WTC11 (cell line): ENCODE measurements at regions not wholly inside any gene's neighbourhood (a gene's known extent, or its start where the extent isn't known, plus 50 kb on each side); places are given as distances from the start of the nearest gene placed in this dataset.
A peak's percentile ranks its signal among the peaks of the same experiment; 100 is the strongest.

Experiments
- ATAC-seq: fragments of 200-7000 bp; cut with Tn5 transposase; 2 replicates; pipeline ENCODE4 v1.10.0; 2021; ENCODE audit warnings: mild to moderate bottlenecking, moderate library complexity
- CTCF ChIA-PET: fragments of 300-600 bp; sonication (Branson Sonifier 250); formaldehyde crosslinking; loops from one replicate; lab custom pipeline; 2021; ENCODE audit warnings: antibody characterized with exemption; lab: Charles Lee
- POLR2A ChIA-PET: fragments of 350-600 bp; sonication (Branson Sonifier 250); formaldehyde crosslinking; loops from one replicate; lab custom pipeline; 2021; ENCODE audit warnings: antibody characterized with exemption; lab: Charles Lee
- DNase-seq: peaks from one replicate; pipeline ENCODE4 v3.0.0; 2021; ENCODE audit warnings: low spot score
- H3K27ac Mint-ChIP-seq: 2 replicates; pipeline ENCODE4 v1.8.0; 2021; ENCODE audit warnings: mixed read lengths
- H3K27me3 Mint-ChIP-seq: 2 replicates; pipeline ENCODE4 v1.8.0; 2021; ENCODE audit warnings: low read depth, mild to moderate bottlenecking, moderate library complexity, mixed read lengths
- H3K36me3 Mint-ChIP-seq: 2 replicates; pipeline ENCODE4 v1.8.0; 2021; ENCODE audit warnings: mixed read lengths
- H3K4me1 Mint-ChIP-seq: 2 replicates; pipeline ENCODE4 v1.8.0; 2022; ENCODE audit warnings: mixed read lengths
- H3K4me3 Mint-ChIP-seq: 2 replicates; pipeline ENCODE4 v1.8.0; 2021; ENCODE audit warnings: mild to moderate bottlenecking, moderate library complexity, mixed read lengths
- H3K9me3 Mint-ChIP-seq: 2 replicates; pipeline ENCODE4 v1.8.0; 2021; ENCODE audit warnings: mixed read lengths
- ATF1 ChIP-seq: sonication (generic); formaldehyde crosslinking; IDR thresholded peaks from 2 replicates; pipeline ENCODE4 v1.8.1; 2023; ENCODE audit warnings: mild to moderate bottlenecking, moderate library complexity, missing genetic modification reagents
- ATF3 ChIP-seq: sonication (generic); formaldehyde crosslinking; conservative IDR thresholded peaks from 2 replicates; pipeline ENCODE4 v1.8.1; 2022; ENCODE audit warnings: mild to moderate bottlenecking, missing genetic modification reagents
- FOXJ3 ChIP-seq: sonication (generic); formaldehyde crosslinking; IDR thresholded peaks from 2 replicates; pipeline ENCODE4 v1.9.0; 2021; ENCODE audit warnings: missing genetic modification reagents, mild to moderate bottlenecking, borderline replicate concordance
- IRF2 ChIP-seq: sonication (generic); formaldehyde crosslinking; IDR thresholded peaks from 2 replicates; pipeline ENCODE4 v1.8.0; 2022; ENCODE audit warnings: low read depth, missing genetic modification reagents, borderline replicate concordance
- JUN ChIP-seq: sonication (generic); formaldehyde crosslinking; IDR thresholded peaks from 2 replicates; pipeline ENCODE4 v1.8.0; 2023; ENCODE audit warnings: mild to moderate bottlenecking, missing genetic modification reagents
- NFE2L1 ChIP-seq: sonication (generic); formaldehyde crosslinking; IDR thresholded peaks from 2 replicates; pipeline ENCODE4 v1.8.1; 2023; ENCODE audit warnings: missing genetic modification reagents
- NR1H2 ChIP-seq: sonication (generic); formaldehyde crosslinking; IDR thresholded peaks from 2 replicates; pipeline ENCODE4 v1.9.0; 2021; ENCODE audit warnings: mild to moderate bottlenecking, moderate library complexity, missing genetic modification reagents
- NR3C1 ChIP-seq: sonication (generic); formaldehyde crosslinking; conservative IDR thresholded peaks from 2 replicates; pipeline ENCODE4 v1.8.1; 2023; ENCODE audit warnings: low read depth, mild to moderate bottlenecking, missing genetic modification reagents
- OVOL2 ChIP-seq: fragments of 250-450 bp; sonication (Bioruptor Pico); IDR thresholded peaks from 2 replicates; pipeline ENCODE4 v1.9.0; 2021; ENCODE audit warnings: mild to moderate bottlenecking, borderline replicate concordance
- PREB ChIP-seq: sonication (generic); formaldehyde crosslinking; IDR thresholded peaks from 2 replicates; pipeline ENCODE4 v1.8.1; 2022; ENCODE audit warnings: mild to moderate bottlenecking, missing genetic modification reagents, moderate library complexity, borderline replicate concordance
- RORB ChIP-seq: fragments of 250-450 bp; sonication (Bioruptor Pico); IDR thresholded peaks from 2 replicates; pipeline ENCODE4 v1.9.0; 2021; ENCODE audit warnings: mild to moderate bottlenecking
- SMAD4 ChIP-seq: sonication (generic); formaldehyde crosslinking; IDR thresholded peaks from 2 replicates; pipeline ENCODE4 v1.8.0; 2022; ENCODE audit warnings: mild to moderate bottlenecking, missing genetic modification reagents
- USF2 ChIP-seq: sonication (generic); formaldehyde crosslinking; IDR thresholded peaks from 2 replicates; pipeline ENCODE4 v1.8.1; 2023; ENCODE audit warnings: mild to moderate bottlenecking, missing genetic modification reagents, moderate library complexity
- ZBTB21 ChIP-seq: sonication (generic); formaldehyde crosslinking; IDR thresholded peaks from 2 replicates; pipeline ENCODE4 v1.8.1; 2023; ENCODE audit warnings: mild to moderate bottlenecking, missing genetic modification reagents, borderline replicate concordance
- ZBTB43 ChIP-seq: sonication (generic); formaldehyde crosslinking; IDR thresholded peaks from 2 replicates; pipeline ENCODE4 v1.8.1; 2023; ENCODE audit warnings: mild to moderate bottlenecking, missing genetic modification reagents
- ZNF121 ChIP-seq: sonication (generic); formaldehyde crosslinking; IDR thresholded peaks from 2 replicates; pipeline ENCODE4 v1.8.0; 2023; ENCODE audit warnings: missing genetic modification reagents
- ZNF138 ChIP-seq: sonication (generic); formaldehyde crosslinking; conservative IDR thresholded peaks from 2 replicates; pipeline ENCODE4 v1.8.1; 2022; ENCODE audit warnings: mild to moderate bottlenecking, moderate library complexity, missing genetic modification reagents
- ZNF219 ChIP-seq: sonication (generic); formaldehyde crosslinking; IDR thresholded peaks from 2 replicates; pipeline ENCODE4 v1.8.0; 2023; ENCODE audit warnings: missing genetic modification reagents, mild to moderate bottlenecking, borderline replicate concordance
- ZNF263 ChIP-seq: sonication (generic); formaldehyde crosslinking; IDR thresholded peaks from 2 replicates; pipeline ENCODE4 v1.8.1; 2022; ENCODE audit warnings: low read depth, mild to moderate bottlenecking, moderate library complexity, missing genetic modification reagents
- ZNF396 ChIP-seq: fragments of 250-450 bp; sonication (Bioruptor Pico); IDR thresholded peaks from 2 replicates; pipeline ENCODE4 v1.8.0; 2021; ENCODE audit warnings: mild to moderate bottlenecking, moderate library complexity, borderline replicate concordance
- ZNF416 ChIP-seq: fragments of 250-450 bp; sonication (Bioruptor Pico); IDR thresholded peaks from 2 replicates; pipeline ENCODE4 v1.9.0; 2021; ENCODE audit warnings: mild to moderate bottlenecking, inconsistent platforms

- ChIA-PET CTCF (no interaction called here), POLR2A (no interaction called here)
- no peak for DNase-seq
- TF ChIP-seq PREB (CRISPR knock-in tag) (no peak), ZNF219 (CRISPR knock-in tag) (no peak), ZNF416 (no peak), IRF2 (no peak), JUN (CRISPR knock-in tag) (no peak), OVOL2 (no peak), RORB (CRISPR knock-in tag) (no peak), NR3C1 (no peak), ZBTB43 (CRISPR knock-in tag) (no peak), SMAD4 (CRISPR knock-in tag) (no peak)
- no peak for ATAC-seq
- Mint-ChIP-seq H3K4me1 (no peaks in the 10 kb centered on the region), H3K4me3 (no peak overlapping the region), H3K27ac (no peak overlapping the region), H3K27me3 (peaks cover 4% of the 10 kb centered on the region; the same call in 1 of the 2 replicates), H3K9me3 (peaks cover 22% of the 10 kb centered on the region), H3K36me3 (peaks cover 7% of the 10 kb centered on the region)
Observed at GRCh38 chr4:136725286-136726081, 806.8 kb downstream of the PCDH18 start.

- TF ChIP-seq ZNF138 (CRISPR knock-in tag), result no peak
- TF ChIP-seq PREB (CRISPR knock-in tag), result no peak
- no peak for TF ChIP-seq ATF3 (CRISPR knock-in tag)
- no peak for TF ChIP-seq NR1H2 (CRISPR knock-in tag)
- no peak for TF ChIP-seq ATF1
- TF ChIP-seq ZBTB21 (CRISPR knock-in tag), result no peak
- no peak for TF ChIP-seq FOXJ3 (CRISPR knock-in tag)
- TF ChIP-seq ZNF263, result no peak
- no peak for TF ChIP-seq ZNF219 (CRISPR knock-in tag)
- no peak for TF ChIP-seq ZNF121 (CRISPR knock-in tag)
- no peak for TF ChIP-seq USF2 (CRISPR knock-in tag)
- no peak for TF ChIP-seq ZNF396 (CRISPR knock-in tag)
- no peak for TF ChIP-seq OVOL2
- no peak for TF ChIP-seq NFE2L1 (CRISPR knock-in tag)
- TF ChIP-seq, all 79 proteins: peak for 0
- H3K27me3 Mint-ChIP-seq, result no peaks in the 10 kb centered on the region
- CTCF ChIA-PET, result interaction anchor here (1.0 to 3.6 kb wide), 3 partner anchors 144 to 154 kb away, joined by 3 to 47 read pairs (median 5); no protein-coding TSS in a partner anchor
- H3K36me3 Mint-ChIP-seq, result peaks cover 16% of the 10 kb centered on the region
- peaks cover 18% of the 10 kb centered on the region for H3K9me3 Mint-ChIP-seq
- ATAC-seq (peak; percentile 69), DNase-seq (no peak)
- H3K4me1 Mint-ChIP-seq, result no peaks in the 10 kb centered on the region
- H3K4me3 Mint-ChIP-seq, result no peak overlapping the region
- POLR2A ChIA-PET, result interaction anchor here (0.6 kb wide), 1 partner anchor 885 kb away, joined by 3 read pairs; no protein-coding TSS in a partner anchor
- no peak overlapping the region for H3K27ac Mint-ChIP-seq
Observed at GRCh38 chr4:136713140-136713539, 819.2 kb downstream of the PCDH18 start.
